Immature natural killer cell (primary cell): ENCODE measurements at regions not wholly inside any gene's neighbourhood (a gene's known extent, or its start where the extent isn't known, plus 50 kb on each side); places are given as distances from the start of the nearest gene placed in this dataset.

Source experiments
- DNase-seq, 3 donors: peaks; one replicate each; pipeline ENCODE4 v3.0.0; 2022; ENCODE audit warnings: mixed read lengths in 1 of 3
- H3K27ac Mint-ChIP-seq, 6 donors: one replicate each; pipeline ENCODE4 v1.8.0; 2020; ENCODE audit warnings: mixed read lengths in 6 of 6, mild to moderate bottlenecking in 5 of 6, inconsistent platforms in 4 of 6, moderate library complexity in 3 of 6
- H3K27me3 Mint-ChIP-seq, 3 donors: one replicate each; pipeline ENCODE4 v1.8.0; 2020 to 2021; ENCODE audit warnings: low read depth in 3 of 3, mild to moderate bottlenecking in 3 of 3, mixed read lengths in 3 of 3, moderate library complexity in 3 of 3, inconsistent platforms in 1 of 3
- H3K36me3 Mint-ChIP-seq, 3 donors: one replicate each; pipeline ENCODE4 v1.8.0; 2020; ENCODE audit warnings: mixed read lengths in 3 of 3, inconsistent platforms in 2 of 3, mild to moderate bottlenecking in 2 of 3
- H3K4me1 Mint-ChIP-seq, 2 donors: one replicate each; pipeline ENCODE4 v1.8.0; 2020; ENCODE audit warnings: inconsistent platforms in 2 of 2, mild to moderate bottlenecking in 2 of 2, mixed read lengths in 2 of 2, moderate library complexity in 1 of 2
- H3K4me3 Mint-ChIP-seq, 5 donors: one replicate each; pipeline ENCODE4 v1.8.0; 2020; ENCODE audit warnings: mild to moderate bottlenecking in 5 of 5, mixed read lengths in 5 of 5, inconsistent platforms in 3 of 5, moderate library complexity in 3 of 5
- H3K9me3 Mint-ChIP-seq, 6 donors: one replicate each; pipeline ENCODE4 v1.8.0; 2020; ENCODE audit warnings: mild to moderate bottlenecking in 6 of 6, mixed read lengths in 6 of 6, inconsistent platforms in 4 of 6, moderate library complexity in 3 of 6

- Mint-ChIP-seq H3K27ac (no peak overlapping the region), H3K4me3 (no peak overlapping the region), H3K36me3 (no peaks in the 10 kb centered on the region), H3K27me3 (peaks cover 0 to 4% (median 2%) of the 10 kb centered on the region in 3 donors), H3K4me1 (no peaks in the 10 kb centered on the region), H3K9me3 (no peaks in the 10 kb centered on the region)
- no peak for DNase-seq
These were observed 157.4 kb downstream of the TFAP2C start for GRCh38 chr20:56786503-56786902.

- H3K4me1 Mint-ChIP-seq = no peaks in the 10 kb centered on the region
- peaks cover 0 to 6% (median 2%) of the 10 kb centered on the region in 3 donors for H3K27me3 Mint-ChIP-seq
- no peaks in the 10 kb centered on the region for H3K36me3 Mint-ChIP-seq
- no peak overlapping the region for H3K27ac Mint-ChIP-seq
- DNase-seq = no peak
- H3K9me3 Mint-ChIP-seq = peaks cover 0 to 3% (median 0%) of the 10 kb centered on the region in 6 donors
- no peak overlapping the region for H3K4me3 Mint-ChIP-seq
These were observed 159.1 kb downstream of the TFAP2C start for GRCh38 chr20:56788041-56788670.

- no peak for DNase-seq
- Mint-ChIP-seq H3K9me3 (peaks cover 0 to 3% (median 0%) of the 10 kb centered on the region in 6 donors), H3K4me1 (no peaks in the 10 kb centered on the region), H3K27me3 (peaks cover 0 to 6% (median 2%) of the 10 kb centered on the region in 3 donors), H3K27ac (no peak overlapping the region), H3K36me3 (no peaks in the 10 kb centered on the region), H3K4me3 (no peak overlapping the region)
These were observed 159.8 kb downstream of the TFAP2C start for GRCh38 chr20:56788671-56789610.

- no peak overlapping the region for H3K27ac Mint-ChIP-seq
- H3K4me3 Mint-ChIP-seq = no peak overlapping the region
- no peaks in the 10 kb centered on the region for H3K4me1 Mint-ChIP-seq
- peaks cover 0 to 3% (median 0%) of the 10 kb centered on the region in 6 donors for H3K9me3 Mint-ChIP-seq
- no peaks in the 10 kb centered on the region for H3K36me3 Mint-ChIP-seq
- DNase-seq = no peak
- H3K27me3 Mint-ChIP-seq = peaks cover 2 to 8% (median 5%) of the 10 kb centered on the region in 3 donors
These were observed 164.8 kb downstream of the TFAP2C start for GRCh38 chr20:56793916-56794315.

- Mint-ChIP-seq H3K4me3 (no peak overlapping the region), H3K27ac (no peak overlapping the region), H3K9me3 (peaks cover 0 to 5% (median 0%) of the 10 kb centered on the region in 6 donors), H3K4me1 (no peaks in the 10 kb centered on the region), H3K36me3 (no peaks in the 10 kb centered on the region), H3K27me3 (peaks cover 0 to 5% (median 5%) of the 10 kb centered on the region in 3 donors)
- DNase-seq = no peak
These were observed 166.4 kb downstream of the TFAP2C start for GRCh38 chr20:56795492-56795891.

- H3K4me3 Mint-ChIP-seq = no peak overlapping the region
- H3K27ac Mint-ChIP-seq = no peak overlapping the region
- peaks cover 0 to 5% (median 0%) of the 10 kb centered on the region in 6 donors for H3K9me3 Mint-ChIP-seq
- no peak for DNase-seq
- H3K4me1 Mint-ChIP-seq = no peaks in the 10 kb centered on the region
- peaks cover 0 to 7% (median 5%) of the 10 kb centered on the region in 3 donors for H3K27me3 Mint-ChIP-seq
- H3K36me3 Mint-ChIP-seq = no peaks in the 10 kb centered on the region
These were observed 167.2 kb downstream of the TFAP2C start for GRCh38 chr20:56796345-56796744.

- peaks cover 0 to 5% (median 4%) of the 10 kb centered on the region in 3 donors for H3K27me3 Mint-ChIP-seq
- H3K4me3 Mint-ChIP-seq = no peak overlapping the region
- no peaks in the 10 kb centered on the region for H3K4me1 Mint-ChIP-seq
- peaks cover 0 to 5% (median 0%) of the 10 kb centered on the region in 6 donors for H3K9me3 Mint-ChIP-seq
- DNase-seq = no peak
- no peak overlapping the region for H3K27ac Mint-ChIP-seq
- no peaks in the 10 kb centered on the region for H3K36me3 Mint-ChIP-seq
These were observed 167.9 kb downstream of the TFAP2C start for GRCh38 chr20:56797023-56797422.

GRCh38 chr20:56798634-56799033, 169.5 kb downstream of the TFAP2C start:
- Mint-ChIP-seq H3K9me3 (peaks cover 0 to 2% (median 0%) of the 10 kb centered on the region in 6 donors), H3K27ac (no peak overlapping the region), H3K27me3 (peaks cover 0 to 5% (median 4%) of the 10 kb centered on the region in 3 donors), H3K4me1 (no peaks in the 10 kb centered on the region), H3K36me3 (no peaks in the 10 kb centered on the region), H3K4me3 (no peak overlapping the region)
- no peak for DNase-seq

- H3K4me3 Mint-ChIP-seq = no peak overlapping the region
These were observed 170.1 kb downstream of the TFAP2C start for GRCh38 chr20:56799187-56799586.

GRCh38 chr20:56800088-56800487, 171.0 kb downstream of the TFAP2C start:
- no peak for DNase-seq
- no peak overlapping the region for H3K27ac Mint-ChIP-seq
- peaks cover 0 to 2% (median 0%) of the 10 kb centered on the region in 6 donors for H3K9me3 Mint-ChIP-seq
- no peaks in the 10 kb centered on the region for H3K36me3 Mint-ChIP-seq
- H3K27me3 Mint-ChIP-seq = peaks cover 0 to 5% (median 1%) of the 10 kb centered on the region in 3 donors
- no peaks in the 10 kb centered on the region for H3K4me1 Mint-ChIP-seq
- H3K4me3 Mint-ChIP-seq = no peak overlapping the region

More at GRCh38 chr20:56799187-56799586, 170.1 kb downstream of the TFAP2C start:
- peaks cover 0 to 5% (median 4%) of the 10 kb centered on the region in 3 donors for H3K27me3 Mint-ChIP-seq
- peaks cover 0 to 2% (median 0%) of the 10 kb centered on the region in 6 donors for H3K9me3 Mint-ChIP-seq
- H3K27ac Mint-ChIP-seq = no peak overlapping the region
- H3K4me1 Mint-ChIP-seq = no peaks in the 10 kb centered on the region
- H3K36me3 Mint-ChIP-seq = no peaks in the 10 kb centered on the region
- no peak for DNase-seq

GRCh38 chr20:56801971-56802755, 173.1 kb downstream of the TFAP2C start:
- H3K27me3 Mint-ChIP-seq = peaks cover 0 to 1% (median 0%) of the 10 kb centered on the region in 3 donors
- H3K4me3 Mint-ChIP-seq = no peak overlapping the region
- H3K4me1 Mint-ChIP-seq = no peaks in the 10 kb centered on the region
- no peak overlapping the region for H3K27ac Mint-ChIP-seq
- H3K36me3 Mint-ChIP-seq = no peaks in the 10 kb centered on the region
- peaks cover 0 to 5% (median 0%) of the 10 kb centered on the region in 6 donors for H3K9me3 Mint-ChIP-seq
- no peak for DNase-seq

GRCh38 chr20:56802805-56803204, 173.7 kb downstream of the TFAP2C start:
- Mint-ChIP-seq H3K4me1 (no peaks in the 10 kb centered on the region), H3K9me3 (peaks cover 0 to 6% (median 0%) of the 10 kb centered on the region in 6 donors), H3K27me3 (peaks cover 0 to 4% (median 1%) of the 10 kb centered on the region in 3 donors), H3K27ac (no peak overlapping the region), H3K4me3 (no peak overlapping the region), H3K36me3 (no peaks in the 10 kb centered on the region)
- DNase-seq = no peak

- Mint-ChIP-seq H3K9me3 (peaks cover 0 to 4% (median 0%) of the 10 kb centered on the region in 6 donors), H3K27me3 (peaks cover 4 to 7% (median 6%) of the 10 kb centered on the region in 3 donors), H3K4me3 (no peak overlapping the region), H3K27ac (no peak overlapping the region), H3K4me1 (no peaks in the 10 kb centered on the region), H3K36me3 (no peaks in the 10 kb centered on the region)
- no peak for DNase-seq
These were observed 176.2 kb downstream of the TFAP2C start for GRCh38 chr20:56805313-56805712.
